ENCODE measurements at regions not wholly inside any gene's neighbourhood (a gene's known extent, or its start where the extent isn't known, plus 50 kb on each side); places are given as distances from the start of the nearest gene placed in this dataset.

DNA sequence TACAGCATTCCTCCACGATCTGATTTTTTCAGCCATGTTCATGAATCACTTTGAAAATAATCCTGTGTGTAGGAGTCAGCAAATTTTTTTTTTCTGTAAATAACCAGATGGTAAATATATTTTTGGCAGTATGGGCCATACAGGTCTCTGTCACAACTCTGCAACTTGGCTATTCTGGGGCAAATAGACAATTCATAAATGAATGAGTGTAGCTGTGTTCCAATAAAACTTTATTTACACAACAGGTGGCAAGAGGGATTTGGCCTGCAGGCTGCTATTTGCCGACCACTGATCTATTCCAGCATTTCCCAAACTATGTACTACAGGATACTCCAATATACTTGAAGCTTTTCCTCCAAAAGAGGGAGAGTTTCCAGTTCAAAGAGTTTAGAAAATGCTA is 78.7 kb upstream of the SVIL start:
- TF ChIP-seq, protein P1, sequence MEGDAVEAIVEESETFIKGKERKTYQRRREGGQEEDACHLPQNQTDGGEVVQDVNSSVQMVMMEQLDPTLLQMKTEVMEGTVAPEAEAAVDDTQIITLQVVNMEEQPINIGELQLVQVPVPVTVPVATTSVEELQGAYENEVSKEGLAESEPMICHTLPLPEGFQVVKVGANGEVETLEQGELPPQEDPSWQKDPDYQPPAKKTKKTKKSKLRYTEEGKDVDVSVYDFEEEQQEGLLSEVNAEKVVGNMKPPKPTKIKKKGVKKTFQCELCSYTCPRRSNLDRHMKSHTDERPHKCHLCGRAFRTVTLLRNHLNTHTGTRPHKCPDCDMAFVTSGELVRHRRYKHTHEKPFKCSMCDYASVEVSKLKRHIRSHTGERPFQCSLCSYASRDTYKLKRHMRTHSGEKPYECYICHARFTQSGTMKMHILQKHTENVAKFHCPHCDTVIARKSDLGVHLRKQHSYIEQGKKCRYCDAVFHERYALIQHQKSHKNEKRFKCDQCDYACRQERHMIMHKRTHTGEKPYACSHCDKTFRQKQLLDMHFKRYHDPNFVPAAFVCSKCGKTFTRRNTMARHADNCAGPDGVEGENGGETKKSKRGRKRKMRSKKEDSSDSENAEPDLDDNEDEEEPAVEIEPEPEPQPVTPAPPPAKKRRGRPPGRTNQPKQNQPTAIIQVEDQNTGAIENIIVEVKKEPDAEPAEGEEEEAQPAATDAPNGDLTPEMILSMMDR (IDR thresholded peaks at IDR 0.05): no peak
- no peak for TF ChIP-seq POLR2A (IDR thresholded peaks at IDR 0.05)
